ENCODE measurements at regions not wholly inside any gene's neighbourhood (a gene's known extent, or its start where the extent isn't known, plus 50 kb on each side); places are given as distances from the start of the nearest gene placed in this dataset.
A peak's percentile ranks its signal among the peaks of the same experiment; 100 is the strongest.

GRCh38 chr14:97456462-97456861 is 659.3 kb downstream of the VRK1 start:
- no peak for TF ChIP-seq CTCF (IDR thresholded peaks at IDR 0.05; ENCODE audit: low read depth, low read length, missing control alignments)
- in situ Hi-C loops (cut with HindIII; ENCODE audit: low sequenced_read_pairs) = no loop called here
- no peak for DNase-seq (ENCODE audit: low read depth)
- H3K4me3 ChIP-seq (ENCODE audit: low read depth, low read length) = no peak overlapping the region

GRCh38 chr14:97456958-97457357 is 659.8 kb downstream of the VRK1 start:
- TF ChIP-seq CTCF (IDR thresholded peaks at IDR 0.05; ENCODE audit: low read depth, low read length, missing control alignments) = no peak
- H3K4me3 ChIP-seq (ENCODE audit: low read depth, low read length) = no peak overlapping the region
- DNase-seq (ENCODE audit: low read depth) = no peak
- in situ Hi-C loops (cut with HindIII; ENCODE audit: low sequenced_read_pairs) = no loop called here

GRCh38 chr14:97457575-97458085 is 660.4 kb downstream of the VRK1 start:
- TF ChIP-seq CTCF (IDR thresholded peaks at IDR 0.05; ENCODE audit: low read depth, low read length, missing control alignments) = no peak
- in situ Hi-C loops (cut with HindIII; ENCODE audit: low sequenced_read_pairs) = no loop called here
- no peak for DNase-seq (ENCODE audit: low read depth)
- H3K4me3 ChIP-seq (ENCODE audit: low read depth, low read length) = no peak overlapping the region

- DNase-seq (ENCODE audit: low read depth) = no peak
- H3K4me3 ChIP-seq (ENCODE audit: low read depth, low read length) = peak overlapping the region; percentile 24
- TF ChIP-seq CTCF (IDR thresholded peaks at IDR 0.05; ENCODE audit: low read depth, low read length, missing control alignments) = no peak
- in situ Hi-C loops (cut with HindIII; ENCODE audit: low sequenced_read_pairs) = no loop called here
Observed at GRCh38 chr14:97458255-97458654, 661.1 kb downstream of the VRK1 start.

GRCh38 chr14:97458661-97459579 is 661.7 kb downstream of the VRK1 start:
- no peak for DNase-seq (ENCODE audit: low read depth)

GRCh38 chr14:97462081-97462480 is 664.9 kb downstream of the VRK1 start:
- no peak for DNase-seq (ENCODE audit: low read depth)
- in situ Hi-C loops (cut with HindIII; ENCODE audit: low sequenced_read_pairs) = no loop called here
- no peak for TF ChIP-seq CTCF (IDR thresholded peaks at IDR 0.05; ENCODE audit: low read depth, low read length, missing control alignments)
- no peak overlapping the region for H3K4me3 ChIP-seq (ENCODE audit: low read depth, low read length)

More at GRCh38 chr14:97458661-97459579, 661.7 kb downstream of the VRK1 start:
- TF ChIP-seq CTCF (IDR thresholded peaks at IDR 0.05; ENCODE audit: low read depth, low read length, missing control alignments) = no peak
- H3K4me3 ChIP-seq (ENCODE audit: low read depth, low read length) = peak overlapping the region; percentile 24
- in situ Hi-C loops (cut with HindIII; ENCODE audit: low sequenced_read_pairs) = no loop called here
